ENCODE measurements at regions not wholly inside any gene's neighbourhood (a gene's known extent, or its start where the extent isn't known, plus 50 kb on each side); places are given as distances from the start of the nearest gene placed in this dataset.

DNA sequence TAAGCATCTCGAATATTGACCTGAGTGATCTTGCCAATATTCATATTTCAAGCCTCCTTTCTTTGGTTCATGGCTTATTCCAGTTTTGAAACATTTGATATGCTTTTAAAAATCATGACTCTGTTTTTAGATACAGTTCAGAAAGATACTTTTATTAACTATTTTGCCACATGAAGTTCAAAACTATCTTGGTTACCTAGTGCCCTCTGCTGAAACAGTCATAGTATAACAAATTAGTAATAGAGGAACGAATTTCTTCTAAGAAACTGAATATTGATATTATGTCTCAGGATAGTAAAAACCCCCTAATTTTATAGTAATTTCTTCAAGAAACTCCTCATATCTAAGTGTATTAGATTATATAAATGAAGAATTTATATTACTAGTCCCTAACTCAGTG is 52.6 kb upstream of the RC3H1 start:
- Histone ChIP-seq H3K27me3 (ENCODE audit: control insufficient read depth in 2 of 2, insufficient read depth in 2 of 2, low read length in 2 of 2) (no peaks in the 10 kb centered on the region), H3K9ac (ENCODE audit: low read depth in 1 of 2, low read length in 2 of 2) (no peak overlapping the region), H3K4me1 (ENCODE audit: control insufficient read depth in 2 of 2, insufficient read depth in 2 of 2, low read length in 2 of 2) (no peaks in the 10 kb centered on the region)

DNA sequence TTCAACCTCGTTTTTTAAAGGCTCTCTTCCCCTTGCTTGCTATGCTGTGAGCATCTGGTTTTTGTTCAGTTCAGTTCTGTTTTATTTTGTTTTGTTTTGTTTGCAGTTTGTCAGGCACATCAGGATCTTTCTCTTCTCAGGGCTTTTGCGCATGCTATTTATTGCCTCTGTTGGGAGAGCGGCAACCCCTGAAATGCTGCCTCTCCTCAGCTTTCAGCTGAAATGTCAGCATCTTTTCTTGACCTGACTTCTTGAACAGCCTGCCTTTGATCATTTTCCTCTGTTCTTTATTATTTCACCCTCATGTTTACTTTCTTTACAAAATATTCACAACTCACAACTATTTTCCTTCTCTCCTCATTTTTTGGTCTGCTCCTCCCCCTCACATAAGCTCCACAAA is 50.4 kb upstream of the RC3H1 start:
- Histone ChIP-seq H3K27me3 (ENCODE audit: control insufficient read depth in 2 of 2, insufficient read depth in 2 of 2, low read length in 2 of 2) (no peaks in the 10 kb centered on the region), H3K9ac (ENCODE audit: low read depth in 1 of 2, low read length in 2 of 2) (no peak overlapping the region), H3K4me1 (ENCODE audit: control insufficient read depth in 2 of 2, insufficient read depth in 2 of 2, low read length in 2 of 2) (no peaks in the 10 kb centered on the region), H3K4me3 (ENCODE audit: low read length in 2 of 2) (no peak overlapping the region), H3K27ac (ENCODE audit: low read depth in 2 of 2, low read length in 2 of 2) (no peak overlapping the region), H3K9me3 (ENCODE audit: control insufficient read depth in 2 of 2, low read length in 2 of 2) (no peaks in the 10 kb centered on the region), H3K36me3 (ENCODE audit: control insufficient read depth in 2 of 2, insufficient read depth in 2 of 2, low read length in 2 of 2) (no peaks in the 10 kb centered on the region)

More for the DNA sequence above, 52.6 kb upstream of the RC3H1 start:
- Histone ChIP-seq H3K36me3 (ENCODE audit: control insufficient read depth in 2 of 2, insufficient read depth in 2 of 2, low read length in 2 of 2) (no peaks in the 10 kb centered on the region), H3K27ac (ENCODE audit: low read depth in 2 of 2, low read length in 2 of 2) (no peak overlapping the region), H3K9me3 (ENCODE audit: control insufficient read depth in 2 of 2, low read length in 2 of 2) (no peaks in the 10 kb centered on the region), H3K4me3 (ENCODE audit: low read length in 2 of 2) (no peak overlapping the region)
